Loucy (cell line): ENCODE measurements at regions not wholly inside any gene's neighbourhood (a gene's known extent, or its start where the extent isn't known, plus 50 kb on each side); places are given as distances from the start of the nearest gene placed in this dataset.

Experiments used
- H2AFZ ChIP-seq: fragments of 200-600 bp; sonication (generic); 2 replicates; pipeline ENCODE4 v1.6.0; 2016; ENCODE audit warnings: antibody characterized with exemption, mild to moderate bottlenecking, low read length, moderate library complexity
- H3F3A ChIP-seq: fragments of 200-600 bp; 2 replicates; pipeline ENCODE4 v1.6.0; 2016; ENCODE audit warnings: antibody characterized with exemption, low read depth, mild to moderate bottlenecking
- H3K27me3 ChIP-seq: fragments of 200-600 bp; sonication (generic); 2 replicates; pipeline ENCODE4 v1.6.1; 2014; ENCODE audit warnings: low read length, mild to moderate bottlenecking; ENCODE audit not compliant: insufficient read depth, poor library complexity, severe bottlenecking
- H3K36me3 ChIP-seq: fragments of 200-600 bp; sonication (generic); 2 replicates; pipeline ENCODE4 v1.6.1; 2016; ENCODE audit warnings: low read length; ENCODE audit not compliant: insufficient read depth
- H3K4me1 ChIP-seq: fragments of 200-600 bp; sonication (generic); 2 replicates; pipeline ENCODE4 v1.5.1; 2014; ENCODE audit warnings: low read length, mild to moderate bottlenecking; ENCODE audit not compliant: insufficient read depth, poor library complexity, severe bottlenecking
- H3K4me2 ChIP-seq: fragments of 200-600 bp; sonication (generic); 2 replicates; pipeline ENCODE4 v1.6.0; 2014; ENCODE audit warnings: antibody characterized with exemption, low read length, low read depth, mild to moderate bottlenecking; ENCODE audit not compliant: poor library complexity, severe bottlenecking
- H3K4me3 ChIP-seq: fragments of 200-600 bp; sonication (generic); 2 replicates; pipeline ENCODE4 v1.5.1; 2014; ENCODE audit warnings: low read length, mild to moderate bottlenecking, mixed read lengths; ENCODE audit not compliant: poor library complexity, severe bottlenecking
- H3K79me2 ChIP-seq: fragments of 200-600 bp; sonication (generic); 2 replicates; pipeline ENCODE4 v1.6.1; 2014; ENCODE audit warnings: low read length; ENCODE audit not compliant: insufficient read depth
- H3K9ac ChIP-seq: fragments of 200-600 bp; sonication (generic); 2 replicates; pipeline ENCODE4 v1.6.0; 2014; ENCODE audit warnings: mild to moderate bottlenecking, low read depth, low read length, moderate library complexity; ENCODE audit not compliant: poor library complexity, severe bottlenecking
- H3K9me2 ChIP-seq: fragments of 200-600 bp; sonication (generic); replicated peaks from 2 replicates; pipeline ENCODE4 v1.6.1; 2016; ENCODE audit warnings: low read depth, low read length, mixed read lengths
- H3K9me3 ChIP-seq: fragments of 200-600 bp; sonication (generic); 2 replicates; pipeline ENCODE4 v1.6.1; 2014; ENCODE audit warnings: mild to moderate bottlenecking, antibody characterized with exemption, low read length, low read depth; ENCODE audit not compliant: insufficient read depth
- H4K20me1 ChIP-seq: fragments of 200-600 bp; sonication (generic); 2 replicates; pipeline ENCODE4 v1.6.0; 2014; ENCODE audit warnings: antibody characterized with exemption, low read length, mild to moderate bottlenecking; ENCODE audit not compliant: insufficient read depth, poor library complexity, severe bottlenecking
- EZH2phosphoT487 ChIP-seq: fragments of 200-600 bp; IDR thresholded peaks from 2 replicates; pipeline ENCODE4 v1.6.1; 2018; ENCODE audit warnings: antibody characterized with exemption, mild to moderate bottlenecking, moderate library complexity, borderline replicate concordance
- TF ChIP-seq, protein P1 (sequence below): fragments of 200-600 bp; sonication (generic); conservative IDR thresholded peaks from 2 replicates; pipeline ENCODE4 v1.5.1; 2014; ENCODE audit warnings: mild to moderate bottlenecking, antibody characterized with exemption, low read length

- no peak overlapping the region for H3K4me3 ChIP-seq
- TF ChIP-seq EZH2phosphoT487: no peak
- TF ChIP-seq, protein P1, sequence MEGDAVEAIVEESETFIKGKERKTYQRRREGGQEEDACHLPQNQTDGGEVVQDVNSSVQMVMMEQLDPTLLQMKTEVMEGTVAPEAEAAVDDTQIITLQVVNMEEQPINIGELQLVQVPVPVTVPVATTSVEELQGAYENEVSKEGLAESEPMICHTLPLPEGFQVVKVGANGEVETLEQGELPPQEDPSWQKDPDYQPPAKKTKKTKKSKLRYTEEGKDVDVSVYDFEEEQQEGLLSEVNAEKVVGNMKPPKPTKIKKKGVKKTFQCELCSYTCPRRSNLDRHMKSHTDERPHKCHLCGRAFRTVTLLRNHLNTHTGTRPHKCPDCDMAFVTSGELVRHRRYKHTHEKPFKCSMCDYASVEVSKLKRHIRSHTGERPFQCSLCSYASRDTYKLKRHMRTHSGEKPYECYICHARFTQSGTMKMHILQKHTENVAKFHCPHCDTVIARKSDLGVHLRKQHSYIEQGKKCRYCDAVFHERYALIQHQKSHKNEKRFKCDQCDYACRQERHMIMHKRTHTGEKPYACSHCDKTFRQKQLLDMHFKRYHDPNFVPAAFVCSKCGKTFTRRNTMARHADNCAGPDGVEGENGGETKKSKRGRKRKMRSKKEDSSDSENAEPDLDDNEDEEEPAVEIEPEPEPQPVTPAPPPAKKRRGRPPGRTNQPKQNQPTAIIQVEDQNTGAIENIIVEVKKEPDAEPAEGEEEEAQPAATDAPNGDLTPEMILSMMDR: no peak
- H3K9me2 ChIP-seq: no peaks in the 10 kb centered on the region
- no peak overlapping the region for H3K4me2 ChIP-seq
- H4K20me1 ChIP-seq: no peaks in the 10 kb centered on the region
- H3K9me3 ChIP-seq: no peaks in the 10 kb centered on the region
- no peaks in the 10 kb centered on the region for H3K27me3 ChIP-seq
- H3K4me1 ChIP-seq: no peaks in the 10 kb centered on the region
- H3K79me2 ChIP-seq: no peaks in the 10 kb centered on the region
- no peaks in the 10 kb centered on the region for H3F3A ChIP-seq
- H2AFZ ChIP-seq: no peak overlapping the region
- H3K36me3 ChIP-seq: no peaks in the 10 kb centered on the region
- H3K9ac ChIP-seq: no peak overlapping the region
Measured at GRCh38 chr10:4519658-4520402, 306.2 kb upstream of the AKR1E2 start.

GRCh38 chr10:4517746-4518145, 308.3 kb upstream of the AKR1E2 start:
- Histone ChIP-seq H3K36me3 (no peaks in the 10 kb centered on the region), H3K4me2 (no peak overlapping the region), H4K20me1 (no peaks in the 10 kb centered on the region), H3K4me3 (no peak overlapping the region), H3K79me2 (no peaks in the 10 kb centered on the region), H3F3A (no peaks in the 10 kb centered on the region), H2AFZ (no peak overlapping the region), H3K9me2 (no peaks in the 10 kb centered on the region), H3K9me3 (no peaks in the 10 kb centered on the region), H3K4me1 (no peaks in the 10 kb centered on the region), H3K27me3 (no peaks in the 10 kb centered on the region), H3K9ac (no peak overlapping the region)
- TF ChIP-seq, protein P1: no peak
- TF ChIP-seq EZH2phosphoT487: no peak

DNA sequence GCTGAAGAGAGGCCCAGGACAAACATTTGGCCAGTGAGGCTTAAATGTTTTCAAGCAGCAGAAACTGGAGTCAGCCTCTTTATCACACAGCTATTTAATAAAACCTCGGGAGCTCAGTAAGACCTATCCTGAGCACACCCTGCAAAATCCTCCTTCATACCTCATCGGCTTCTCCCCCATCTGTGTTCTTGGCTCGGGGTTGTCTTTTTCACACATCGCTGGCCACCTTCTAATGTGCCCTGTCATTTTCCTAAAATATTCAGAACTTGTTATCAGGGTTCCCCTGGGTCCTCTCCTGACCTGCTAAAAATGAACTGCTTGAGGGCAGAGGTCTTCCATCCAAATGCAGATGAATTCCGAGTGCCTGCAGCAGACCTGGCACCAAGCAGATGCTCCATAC, 310.3 kb upstream of the AKR1E2 start:
- H4K20me1 ChIP-seq: no peaks in the 10 kb centered on the region
- H2AFZ ChIP-seq: no peak overlapping the region
- no peaks in the 10 kb centered on the region for H3K79me2 ChIP-seq
- TF ChIP-seq EZH2phosphoT487: no peak
- TF ChIP-seq, protein P1: no peak
- H3K4me1 ChIP-seq: no peaks in the 10 kb centered on the region
- no peaks in the 10 kb centered on the region for H3K9me2 ChIP-seq
- no peaks in the 10 kb centered on the region for H3K36me3 ChIP-seq
- no peaks in the 10 kb centered on the region for H3F3A ChIP-seq
- no peak overlapping the region for H3K4me2 ChIP-seq
- H3K4me3 ChIP-seq: no peak overlapping the region
- no peak overlapping the region for H3K9ac ChIP-seq
- H3K9me3 ChIP-seq: no peaks in the 10 kb centered on the region
- no peaks in the 10 kb centered on the region for H3K27me3 ChIP-seq
